ENCODE measurements at regions not wholly inside any gene's neighbourhood (a gene's known extent, or its start where the extent isn't known, plus 50 kb on each side); places are given as distances from the start of the nearest gene placed in this dataset.

GRCh38 chr14:51525739-51526138, 126.0 kb upstream of the FRMD6 start:
- Histone ChIP-seq H3K36me3 (ENCODE audit: control insufficient read depth, insufficient read depth, low read length) (no peaks in the 10 kb centered on the region), H3K4me3 (ENCODE audit: low read depth, low read length) (no peak overlapping the region), H3K27me3 (ENCODE audit: control insufficient read depth, insufficient read depth, low read length) (no peaks in the 10 kb centered on the region)
- no peak for DNase-seq (ENCODE audit: low read depth)
- TF ChIP-seq CTCF (IDR thresholded peaks at IDR 0.05; ENCODE audit: insufficient read depth, low read length, poor library complexity, severe bottlenecking), result no peak

GRCh38 chr14:51527073-51527472, 124.6 kb upstream of the FRMD6 start:
- TF ChIP-seq CTCF (IDR thresholded peaks at IDR 0.05; ENCODE audit: insufficient read depth, low read length, poor library complexity, severe bottlenecking), result no peak
- no peak overlapping the region for H3K4me3 ChIP-seq (ENCODE audit: low read depth, low read length)
- no peaks in the 10 kb centered on the region for H3K36me3 ChIP-seq (ENCODE audit: control insufficient read depth, insufficient read depth, low read length)
- no peaks in the 10 kb centered on the region for H3K27me3 ChIP-seq (ENCODE audit: control insufficient read depth, insufficient read depth, low read length)
- DNase-seq (ENCODE audit: low read depth), result no peak

GRCh38 chr14:51529736-51530135, 122.0 kb upstream of the FRMD6 start:
- Histone ChIP-seq H3K27me3 (ENCODE audit: control insufficient read depth, insufficient read depth, low read length) (no peaks in the 10 kb centered on the region), H3K36me3 (ENCODE audit: control insufficient read depth, insufficient read depth, low read length) (no peaks in the 10 kb centered on the region), H3K4me3 (ENCODE audit: low read depth, low read length) (no peak overlapping the region)
- no peak for TF ChIP-seq CTCF (IDR thresholded peaks at IDR 0.05; ENCODE audit: insufficient read depth, low read length, poor library complexity, severe bottlenecking)
- DNase-seq (ENCODE audit: low read depth), result no peak

- H3K4me3 ChIP-seq (ENCODE audit: low read depth, low read length), result no peak overlapping the region
- H3K27me3 ChIP-seq (ENCODE audit: control insufficient read depth, insufficient read depth, low read length), result no peaks in the 10 kb centered on the region
- no peak for TF ChIP-seq CTCF (IDR thresholded peaks at IDR 0.05; ENCODE audit: insufficient read depth, low read length, poor library complexity, severe bottlenecking)
- H3K36me3 ChIP-seq (ENCODE audit: control insufficient read depth, insufficient read depth, low read length), result no peaks in the 10 kb centered on the region
- DNase-seq (ENCODE audit: low read depth), result peak; percentile 59
Observed at GRCh38 chr14:51533160-51533559, 118.5 kb upstream of the FRMD6 start.

GRCh38 chr14:51533872-51534553, 117.7 kb upstream of the FRMD6 start:
- Histone ChIP-seq H3K36me3 (ENCODE audit: control insufficient read depth, insufficient read depth, low read length) (no peaks in the 10 kb centered on the region), H3K4me3 (ENCODE audit: low read depth, low read length) (no peak overlapping the region), H3K27me3 (ENCODE audit: control insufficient read depth, insufficient read depth, low read length) (no peaks in the 10 kb centered on the region)
- TF ChIP-seq CTCF (IDR thresholded peaks at IDR 0.05; ENCODE audit: insufficient read depth, low read length, poor library complexity, severe bottlenecking), result no peak
- no peak for DNase-seq (ENCODE audit: low read depth)

GRCh38 chr14:51534610-51535011, 117.1 kb upstream of the FRMD6 start:
- no peak for TF ChIP-seq CTCF (IDR thresholded peaks at IDR 0.05; ENCODE audit: insufficient read depth, low read length, poor library complexity, severe bottlenecking)
- no peak for DNase-seq (ENCODE audit: low read depth)

More at GRCh38 chr14:51534610-51535011, 117.1 kb upstream of the FRMD6 start:
- H3K36me3 ChIP-seq (ENCODE audit: control insufficient read depth, insufficient read depth, low read length), result no peaks in the 10 kb centered on the region
- H3K27me3 ChIP-seq (ENCODE audit: control insufficient read depth, insufficient read depth, low read length), result no peaks in the 10 kb centered on the region
- no peak overlapping the region for H3K4me3 ChIP-seq (ENCODE audit: low read depth, low read length)

All from kidney epithelial cell (primary cell).